ENCODE measurements at regions not wholly inside any gene's neighbourhood (a gene's known extent, or its start where the extent isn't known, plus 50 kb on each side); places are given as distances from the start of the nearest gene placed in this dataset.

DNA sequence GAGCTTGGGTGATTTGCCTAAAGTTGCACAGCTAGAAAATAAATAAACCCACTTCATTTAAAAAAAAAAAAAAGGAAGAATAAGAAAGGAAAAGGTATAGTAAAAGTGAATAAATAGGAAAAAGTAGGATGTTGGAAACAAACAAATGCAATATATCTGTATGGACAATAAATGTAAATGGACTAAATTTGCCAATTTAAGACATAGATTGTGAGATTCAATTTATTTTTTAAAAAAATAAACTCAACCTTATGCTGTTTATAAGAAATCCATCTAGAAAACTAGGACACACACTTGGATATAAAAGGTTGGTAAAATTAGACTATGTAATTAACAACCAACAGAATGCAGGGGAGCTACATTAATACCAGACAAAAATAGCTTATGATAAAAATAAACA, 300.0 kb downstream of the AJAP1 start:
- no peaks in the 10 kb centered on the region for H3K79me2 ChIP-seq (ENCODE audit: insufficient read depth, low read length)
- no peak overlapping the region for H3K27ac ChIP-seq (ENCODE audit: low read depth in 1 of 2, low read length in 2 of 2)
- no peaks in the 10 kb centered on the region for H3K36me3 Mint-ChIP-seq
- no peak overlapping the region for H3K4me3 Mint-ChIP-seq
- no peak overlapping the region for H2AFZ ChIP-seq (ENCODE audit: insufficient read depth, low read depth, low read length, poor library complexity, severe bottlenecking)
- H3K9ac ChIP-seq (ENCODE audit: insufficient read depth, low read length, poor library complexity, severe bottlenecking), result no peak overlapping the region
- intact Hi-C loops (cut with micrococcal nuclease), result no loop called here
- no peak for DNase-seq
- H3K4me1 Mint-ChIP-seq, result no peaks in the 10 kb centered on the region
- H3K4me3 ChIP-seq (replicated peaks in 1 of 3; ENCODE audit: low read depth in 2 of 3, low read length in 3 of 3), result no peak overlapping the region
- H4K20me1 ChIP-seq (ENCODE audit: insufficient read depth, low read length), result no peaks in the 10 kb centered on the region
- H3K4me2 ChIP-seq (replicated peaks; ENCODE audit: extremely low read depth, low read length, poor library complexity, severe bottlenecking), result no peak overlapping the region
- H3K36me3 ChIP-seq (replicated peaks in 1 of 2; ENCODE audit: control insufficient read depth in 1 of 2, insufficient read depth in 2 of 2, low read length in 2 of 2), result no peaks in the 10 kb centered on the region
- peaks cover 4 to 16% (median 10%) of the 10 kb centered on the region in 7 donors for H3K9me3 Mint-ChIP-seq
- H3K27me3 ChIP-seq (ENCODE audit: control insufficient read depth in 2 of 2, insufficient read depth in 2 of 2, low read length in 2 of 2), result no peaks in the 10 kb centered on the region
- H3K27me3 Mint-ChIP-seq (ENCODE audit: low read depth in 3 of 3), result peaks cover 1 to 3% (median 2%) of the 10 kb centered on the region in 3 donors
- no peaks in the 10 kb centered on the region for H3K4me1 ChIP-seq (ENCODE audit: control insufficient read depth in 1 of 2, insufficient read depth in 2 of 2, low read length in 2 of 2)
- TF ChIP-seq, protein P1, sequence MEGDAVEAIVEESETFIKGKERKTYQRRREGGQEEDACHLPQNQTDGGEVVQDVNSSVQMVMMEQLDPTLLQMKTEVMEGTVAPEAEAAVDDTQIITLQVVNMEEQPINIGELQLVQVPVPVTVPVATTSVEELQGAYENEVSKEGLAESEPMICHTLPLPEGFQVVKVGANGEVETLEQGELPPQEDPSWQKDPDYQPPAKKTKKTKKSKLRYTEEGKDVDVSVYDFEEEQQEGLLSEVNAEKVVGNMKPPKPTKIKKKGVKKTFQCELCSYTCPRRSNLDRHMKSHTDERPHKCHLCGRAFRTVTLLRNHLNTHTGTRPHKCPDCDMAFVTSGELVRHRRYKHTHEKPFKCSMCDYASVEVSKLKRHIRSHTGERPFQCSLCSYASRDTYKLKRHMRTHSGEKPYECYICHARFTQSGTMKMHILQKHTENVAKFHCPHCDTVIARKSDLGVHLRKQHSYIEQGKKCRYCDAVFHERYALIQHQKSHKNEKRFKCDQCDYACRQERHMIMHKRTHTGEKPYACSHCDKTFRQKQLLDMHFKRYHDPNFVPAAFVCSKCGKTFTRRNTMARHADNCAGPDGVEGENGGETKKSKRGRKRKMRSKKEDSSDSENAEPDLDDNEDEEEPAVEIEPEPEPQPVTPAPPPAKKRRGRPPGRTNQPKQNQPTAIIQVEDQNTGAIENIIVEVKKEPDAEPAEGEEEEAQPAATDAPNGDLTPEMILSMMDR (IDR thresholded peaks at IDR 0.05), result no peak
- H3K9me3 ChIP-seq (replicated peaks in 1 of 2; ENCODE audit: control insufficient read depth in 1 of 2, insufficient read depth in 1 of 2, low read length in 2 of 2), result peaks cover 11 to 15% of the 10 kb centered on the region in 2 donors
- no peak overlapping the region for H3K27ac Mint-ChIP-seq

DNA sequence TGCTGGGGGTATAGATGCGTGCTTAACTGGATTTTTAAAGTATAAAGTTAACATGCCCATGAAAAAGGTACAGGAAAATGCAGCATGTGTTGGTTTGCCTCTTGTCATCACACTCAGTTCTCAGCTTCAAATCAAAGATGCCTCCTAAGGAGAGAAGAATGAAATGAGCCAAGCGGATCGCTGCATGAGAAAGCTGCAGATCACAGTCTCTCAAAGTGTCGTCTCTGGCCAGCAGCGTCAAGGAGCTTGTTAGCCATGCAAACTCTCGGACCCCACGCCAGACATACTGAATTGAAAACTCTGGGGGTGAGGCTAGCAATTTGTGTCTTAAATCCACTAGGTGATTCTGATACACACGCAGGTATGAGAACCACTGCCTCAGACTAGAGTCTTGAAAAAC, 297.2 kb downstream of the AJAP1 start:
- H3K4me3 ChIP-seq (replicated peaks in 1 of 3; ENCODE audit: low read depth in 2 of 3, low read length in 3 of 3), result no peak overlapping the region
- peaks cover 1 to 5% (median 3%) of the 10 kb centered on the region in 3 donors for H3K27me3 Mint-ChIP-seq (ENCODE audit: low read depth in 3 of 3)
- H3K36me3 Mint-ChIP-seq, result no peaks in the 10 kb centered on the region
- no peaks in the 10 kb centered on the region for H3K4me1 ChIP-seq (ENCODE audit: control insufficient read depth in 1 of 2, insufficient read depth in 2 of 2, low read length in 2 of 2)
- H3K4me3 Mint-ChIP-seq, result no peak overlapping the region
- H2AFZ ChIP-seq (ENCODE audit: insufficient read depth, low read depth, low read length, poor library complexity, severe bottlenecking), result no peak overlapping the region
- H3K27ac ChIP-seq (ENCODE audit: low read depth in 1 of 2, low read length in 2 of 2), result no peak overlapping the region
- peaks cover 11 to 15% of the 10 kb centered on the region in 2 donors for H3K9me3 ChIP-seq (replicated peaks in 1 of 2; ENCODE audit: control insufficient read depth in 1 of 2, insufficient read depth in 1 of 2, low read length in 2 of 2)
- H3K9me3 Mint-ChIP-seq, result peaks cover 6 to 20% (median 10%) of the 10 kb centered on the region in 7 donors
- no peak overlapping the region for H3K4me2 ChIP-seq (replicated peaks; ENCODE audit: extremely low read depth, low read length, poor library complexity, severe bottlenecking)
- no peaks in the 10 kb centered on the region for H3K27me3 ChIP-seq (ENCODE audit: control insufficient read depth in 2 of 2, insufficient read depth in 2 of 2, low read length in 2 of 2)
- H3K27ac Mint-ChIP-seq, result no peak overlapping the region
- 93% methylated on average over 6 of the region's 8 CpGs for WGBS (ENCODE audit: insufficient coverage)
- intact Hi-C loops (cut with micrococcal nuclease), result no loop called here
- H3K36me3 ChIP-seq (replicated peaks in 1 of 2; ENCODE audit: control insufficient read depth in 1 of 2, insufficient read depth in 2 of 2, low read length in 2 of 2), result no peaks in the 10 kb centered on the region
- H4K20me1 ChIP-seq (ENCODE audit: insufficient read depth, low read length), result no peaks in the 10 kb centered on the region
- no peaks in the 10 kb centered on the region for H3K4me1 Mint-ChIP-seq
- TF ChIP-seq, protein P1 (IDR thresholded peaks at IDR 0.05), result no peak
- H3K79me2 ChIP-seq (ENCODE audit: insufficient read depth, low read length), result no peaks in the 10 kb centered on the region
- H3K9ac ChIP-seq (ENCODE audit: insufficient read depth, low read length, poor library complexity, severe bottlenecking), result no peak overlapping the region
- no peak for DNase-seq
